GM23338 (cell line): ENCODE measurements at regions not wholly inside any gene's neighbourhood (a gene's known extent, or its start where the extent isn't known, plus 50 kb on each side); places are given as distances from the start of the nearest gene placed in this dataset.

Experiments used
- ATAC-seq: fragments of 200-7000 bp; cut with Tn5 transposase; 3 replicates; pipeline ENCODE4 v1.9.1; 2020
- DNase-seq: peaks from one replicate; pipeline ENCODE4 v3.0.0-alpha.2; 2015; ENCODE audit warnings: low spot score
- H2AFZ ChIP-seq: fragments of 200-600 bp; sonication (generic); 2 replicates; pipeline ENCODE4 v1.8.0; 2016; ENCODE audit warnings: antibody characterized with exemption, mild to moderate bottlenecking, moderate library complexity
- H3F3A ChIP-seq: fragments of 200-600 bp; sonication (generic); replicated peaks from 2 replicates; pipeline ENCODE4 v1.8.0; 2017; ENCODE audit warnings: antibody characterized with exemption, mixed run types, low read depth
- H3K27ac ChIP-seq: fragments of 200-600 bp; sonication (generic); 2 replicates; pipeline ENCODE4 v1.6.1; 2016; ENCODE audit warnings: low read depth
- H3K27me3 ChIP-seq: fragments of 200-600 bp; sonication (generic); 2 replicates; pipeline ENCODE4 v1.8.0; 2016; ENCODE audit warnings: mild to moderate bottlenecking, mixed run types, moderate library complexity; ENCODE audit not compliant: insufficient read depth
- H3K36me3 ChIP-seq: fragments of 200-600 bp; sonication (generic); 2 replicates; pipeline ENCODE4 v1.8.0; 2016; ENCODE audit warnings: mild to moderate bottlenecking; ENCODE audit not compliant: insufficient read depth
- H3K4me1 ChIP-seq: fragments of 200-600 bp; sonication (generic); 2 replicates; pipeline ENCODE4 v1.8.0; 2016; ENCODE audit warnings: mild to moderate bottlenecking, moderate library complexity; ENCODE audit not compliant: insufficient read depth
- H3K4me2 ChIP-seq: fragments of 200-600 bp; sonication (generic); 2 replicates; pipeline ENCODE4 v1.7.1; 2017; ENCODE audit warnings: mixed run types
- H3K4me3 ChIP-seq: fragments of 200-600 bp; sonication (generic); 2 replicates; pipeline ENCODE4 v1.6.1; 2016; ENCODE audit warnings: mixed run types
- H3K79me2 ChIP-seq: fragments of 200-600 bp; sonication (generic); replicated peaks from 2 replicates; pipeline ENCODE4 v1.8.0; 2017; ENCODE audit warnings: mild to moderate bottlenecking; ENCODE audit not compliant: insufficient read depth
- H3K9me2 ChIP-seq: fragments of 200-600 bp; sonication (generic); 2 replicates; pipeline ENCODE4 v1.8.0; 2017; ENCODE audit not compliant: insufficient read depth
- H4K20me1 ChIP-seq: fragments of 200-600 bp; sonication (generic); replicated peaks from 2 replicates; pipeline ENCODE4 v1.8.0; 2017; ENCODE audit warnings: mild to moderate bottlenecking; ENCODE audit not compliant: insufficient read depth
- H3K27ac Mint-ChIP-seq: 2 replicates; pipeline ENCODE4 v1.8.0; 2020; ENCODE audit warnings: inconsistent platforms, mild to moderate bottlenecking, moderate library complexity, mixed read lengths
- H3K27me3 Mint-ChIP-seq: 3 replicates; pipeline ENCODE4 v1.8.0; 2022; ENCODE audit warnings: low read depth, mild to moderate bottlenecking, moderate library complexity, mixed read lengths, inconsistent platforms; ENCODE audit not compliant: insufficient read depth, poor library complexity
- H3K36me3 Mint-ChIP-seq: 3 replicates; pipeline ENCODE4 v1.8.0; 2021; ENCODE audit warnings: low read depth, mild to moderate bottlenecking, inconsistent platforms, moderate library complexity, mixed read lengths
- H3K4me1 Mint-ChIP-seq: 3 replicates; pipeline ENCODE4 v1.8.0; 2020; ENCODE audit warnings: mild to moderate bottlenecking, inconsistent platforms, mixed read lengths
- H3K4me3 Mint-ChIP-seq: 3 replicates; pipeline ENCODE4 v1.8.0; 2021; ENCODE audit warnings: moderate library complexity, mild to moderate bottlenecking, inconsistent platforms, mixed read lengths
- H3K9me3 Mint-ChIP-seq: 3 replicates; pipeline ENCODE4 v1.8.0; 2020; ENCODE audit warnings: moderate library complexity, mild to moderate bottlenecking, inconsistent platforms, mixed read lengths
- CTCF ChIP-seq, 2 experiments: fragments of 200-600 bp in 1 of 2; sonication (generic) in 1 of 2; conservative IDR thresholded peaks; 2 replicates each; pipeline versions ENCODE4 v1.5.1 to v1.6.1; 2016 to 2017; ENCODE audit warnings: antibody characterized with exemption in 2 of 2, low read depth in 2 of 2, mild to moderate bottlenecking in 2 of 2, moderate library complexity in 1 of 2
- ETS1 ChIP-seq: IDR thresholded peaks from 2 replicates; pipeline ENCODE4 v1.6.1; 2016; ENCODE audit warnings: antibody characterized with exemption
- EZH2 ChIP-seq: fragments of 200-600 bp; sonication (generic); IDR thresholded peaks from one replicate; pipeline ENCODE4 v1.8.0; 2017; ENCODE audit warnings: antibody characterized with exemption, mild to moderate bottlenecking, low read depth; ENCODE audit not compliant: unreplicated experiment
- EZH2phosphoT487 ChIP-seq: fragments of 200-600 bp; sonication (generic); IDR thresholded peaks from one replicate; pipeline ENCODE4 v1.8.1; 2018; ENCODE audit warnings: antibody characterized with exemption; ENCODE audit not compliant: unreplicated experiment
- JUNB ChIP-seq: IDR thresholded peaks from one replicate; pipeline ENCODE4 v1.6.1; 2016; ENCODE audit warnings: antibody characterized with exemption; ENCODE audit not compliant: unreplicated experiment
- NANOG ChIP-seq: IDR thresholded peaks from 2 replicates; pipeline ENCODE4 v1.6.1; 2016; ENCODE audit warnings: antibody characterized with exemption, borderline replicate concordance
- POLR2AphosphoS5 ChIP-seq: IDR thresholded peaks from 2 replicates; pipeline ENCODE4 v1.6.1; 2016; ENCODE audit warnings: antibody characterized with exemption, low read depth
- REST ChIP-seq: IDR thresholded peaks from one replicate; pipeline ENCODE4 v1.6.1; 2018; ENCODE audit warnings: antibody characterized with exemption; ENCODE audit not compliant: unreplicated experiment
- STAT1 ChIP-seq: IDR thresholded peaks from one replicate; pipeline ENCODE4 v1.6.1; 2016; ENCODE audit warnings: antibody characterized with exemption; ENCODE audit not compliant: unreplicated experiment
- ZNF114 ChIP-seq: fragments of 250-450 bp; sonication (Bioruptor Pico); IDR thresholded peaks from 2 replicates; pipeline ENCODE4 v1.5.0; 2020; ENCODE audit warnings: mild to moderate bottlenecking, moderate library complexity
- ZNF462 ChIP-seq: fragments of 250-450 bp; sonication (Bioruptor Pico); IDR thresholded peaks from 2 replicates; pipeline ENCODE4 v1.5.0; 2020; ENCODE audit warnings: mild to moderate bottlenecking, moderate library complexity

GRCh38 chr12:77679686-77680085 lies 151.0 kb upstream of the NAV3 start (continued):
- TF ChIP-seq CTCF (conservative IDR thresholded peaks at IDR 0.05; ENCODE audit: low read depth in 2 of 2), result no peak

- H2AFZ ChIP-seq, result no peak overlapping the region
- no peaks in the 10 kb centered on the region for H3K79me2 ChIP-seq
- no peak for DNase-seq
- Mint-ChIP-seq H3K27me3 (peaks cover 10% of the 10 kb centered on the region), H3K4me1 (no peaks in the 10 kb centered on the region), H3K36me3 (no peaks in the 10 kb centered on the region), H3K27ac (no peak overlapping the region), H3K4me3 (no peak overlapping the region), H3K9me3 (no peaks in the 10 kb centered on the region; the same call in 2 of the 3 replicates)
- no peak for ATAC-seq
- no peak overlapping the region for H3K27ac ChIP-seq
- no peak overlapping the region for H3K4me3 ChIP-seq
- H3F3A ChIP-seq, result no peaks in the 10 kb centered on the region
- H4K20me1 ChIP-seq, result no peaks in the 10 kb centered on the region
- H3K4me1 ChIP-seq, result no peaks in the 10 kb centered on the region; the same call in 1 of the 2 replicates
- peaks cover 31% of the 10 kb centered on the region; the same call in 1 of the 2 replicates for H3K27me3 ChIP-seq
- no peak overlapping the region for H3K4me2 ChIP-seq
- H3K9me2 ChIP-seq, result no peaks in the 10 kb centered on the region
- H3K36me3 ChIP-seq, result no peaks in the 10 kb centered on the region
- TF ChIP-seq NANOG, result no peak
- no peak for TF ChIP-seq ZNF462
- no peak for TF ChIP-seq EZH2
- TF ChIP-seq ETS1, result no peak
- no peak for TF ChIP-seq CTCF (conservative IDR thresholded peaks at IDR 0.05; ENCODE audit: low read depth in 2 of 2)
- TF ChIP-seq JUNB, result no peak
- TF ChIP-seq ZNF114 (CRISPR knock-in tag), result no peak
- TF ChIP-seq EZH2phosphoT487, result no peak
- no peak for TF ChIP-seq POLR2AphosphoS5
- TF ChIP-seq STAT1, result no peak
- no peak for TF ChIP-seq REST
These were observed 152.1 kb upstream of the NAV3 start for GRCh38 chr12:77678621-77679020.
